ENCODE measurements at regions not wholly inside any gene's neighbourhood (a gene's known extent, or its start where the extent isn't known, plus 50 kb on each side); places are given as distances from the start of the nearest gene placed in this dataset.

DNA sequence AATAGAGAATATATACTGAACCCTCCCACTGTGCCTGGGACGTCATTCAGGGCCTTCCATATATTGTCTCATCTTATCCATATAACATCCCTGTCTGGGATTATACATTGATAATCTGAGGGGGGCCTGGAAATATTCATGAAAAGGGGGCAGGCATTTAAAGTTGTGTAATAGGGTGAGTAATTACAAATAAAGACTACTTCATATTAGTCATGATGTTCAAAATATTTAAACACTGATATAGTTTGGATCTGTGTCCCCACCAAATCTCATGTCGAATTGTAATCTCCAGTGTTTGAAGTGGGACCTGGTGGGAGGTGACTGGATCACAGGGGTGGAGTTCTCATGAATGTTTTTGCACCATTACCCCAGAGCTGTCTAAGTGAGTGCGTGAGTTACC lies 97.8 kb downstream of the AQP9 start:
- no peak for DNase-seq

- DNase-seq = no peak
Measured at GRCh38 chr15:58240191-58240932, 102.2 kb downstream of the AQP9 start.

GRCh38 chr15:58241872-58242271 lies 103.7 kb downstream of the AQP9 start:
- no peak for DNase-seq

DNA sequence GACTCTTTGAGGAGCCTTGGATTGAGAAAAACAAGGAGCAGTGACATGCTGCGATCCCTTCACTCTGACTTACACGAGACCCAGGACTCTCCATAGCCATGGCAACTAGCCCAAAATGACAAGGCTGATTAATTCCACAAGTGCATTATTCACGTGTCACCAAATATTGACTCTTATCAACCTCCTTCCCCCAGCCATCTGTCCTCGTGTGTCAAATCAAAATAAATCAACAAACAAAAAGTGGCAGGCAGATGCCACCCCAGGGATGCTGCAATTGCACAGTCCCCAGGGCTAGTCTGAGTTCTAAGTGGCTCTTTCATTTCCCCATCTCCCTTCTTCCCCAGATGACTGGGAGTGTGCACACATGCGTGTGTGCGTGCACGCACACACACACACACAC lies 104.9 kb downstream of the AQP9 start:
- no peak for DNase-seq

- DNase-seq = no peak
Measured at GRCh38 chr15:58244536-58244935, 106.4 kb downstream of the AQP9 start.

DNA sequence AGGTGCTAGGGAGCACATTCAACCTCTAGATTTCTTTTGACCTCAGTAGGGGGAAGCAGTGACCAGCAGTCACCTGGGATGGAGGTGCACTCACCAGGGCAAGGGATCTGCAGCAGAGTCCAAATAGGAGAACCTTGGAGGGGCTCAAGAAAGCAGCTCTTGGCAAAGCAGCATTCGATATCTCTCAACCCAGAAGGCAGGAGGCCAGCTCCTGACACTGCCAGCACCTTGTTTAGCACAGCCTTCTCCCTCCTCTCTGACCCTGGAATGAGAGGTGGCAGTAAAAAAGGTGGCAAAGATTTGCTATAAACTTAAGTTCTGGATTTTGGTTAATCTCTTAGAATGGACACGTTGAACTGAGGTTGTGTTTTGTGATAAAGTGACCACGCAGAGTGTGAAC lies 107.9 kb downstream of the AQP9 start:
- no peak for DNase-seq

GRCh38 chr15:58247855-58248842 lies 110.0 kb downstream of the AQP9 start:
- no peak for DNase-seq

GRCh38 chr15:58249646-58250312 lies 111.6 kb downstream of the AQP9 start:
- DNase-seq = no peak

DNA sequence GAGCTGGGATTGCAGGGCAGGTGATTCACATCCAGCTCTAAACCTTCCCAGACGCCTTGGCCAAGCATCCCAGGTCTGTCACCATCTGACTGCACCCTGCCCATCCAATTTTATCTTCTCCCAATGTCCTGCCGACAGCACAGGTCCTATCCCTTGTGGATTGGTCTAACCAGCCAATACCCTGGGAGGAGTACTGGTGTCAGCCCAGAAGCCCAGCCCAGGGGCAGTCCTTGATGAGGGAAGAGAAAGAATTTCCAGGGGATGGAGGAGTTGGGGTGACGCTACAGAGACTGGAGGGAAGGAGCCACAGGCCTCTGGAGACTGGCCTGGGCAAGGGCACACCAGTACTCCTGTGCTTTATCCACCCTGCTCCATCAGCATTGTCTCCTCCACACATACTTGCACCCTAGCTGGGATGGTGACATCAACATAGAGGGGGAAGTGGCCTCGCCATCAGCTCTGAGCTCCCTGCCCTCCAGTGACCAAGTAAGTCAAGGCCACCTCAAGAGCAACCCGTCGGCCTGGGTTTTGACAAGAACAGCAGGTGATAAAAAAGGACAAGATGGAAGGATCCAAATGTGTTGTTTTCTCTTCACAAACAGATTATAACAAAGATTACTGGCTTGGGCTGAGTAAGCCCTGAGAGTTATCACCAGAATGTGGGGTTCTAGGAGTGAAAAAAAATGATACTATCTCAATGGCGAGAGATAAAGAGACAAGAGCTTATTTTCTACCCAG lies 114.6 kb downstream of the AQP9 start:
- no peak for DNase-seq

- no peak for DNase-seq
Measured at GRCh38 chr15:58257776-58258325, 119.7 kb downstream of the AQP9 start.

- DNase-seq = peak; percentile 21
Measured at GRCh38 chr15:58258501-58259292, 120.5 kb downstream of the AQP9 start.

- DNase-seq = no peak
Measured at GRCh38 chr15:58260205-58260724, 122.1 kb downstream of the AQP9 start.

DNA sequence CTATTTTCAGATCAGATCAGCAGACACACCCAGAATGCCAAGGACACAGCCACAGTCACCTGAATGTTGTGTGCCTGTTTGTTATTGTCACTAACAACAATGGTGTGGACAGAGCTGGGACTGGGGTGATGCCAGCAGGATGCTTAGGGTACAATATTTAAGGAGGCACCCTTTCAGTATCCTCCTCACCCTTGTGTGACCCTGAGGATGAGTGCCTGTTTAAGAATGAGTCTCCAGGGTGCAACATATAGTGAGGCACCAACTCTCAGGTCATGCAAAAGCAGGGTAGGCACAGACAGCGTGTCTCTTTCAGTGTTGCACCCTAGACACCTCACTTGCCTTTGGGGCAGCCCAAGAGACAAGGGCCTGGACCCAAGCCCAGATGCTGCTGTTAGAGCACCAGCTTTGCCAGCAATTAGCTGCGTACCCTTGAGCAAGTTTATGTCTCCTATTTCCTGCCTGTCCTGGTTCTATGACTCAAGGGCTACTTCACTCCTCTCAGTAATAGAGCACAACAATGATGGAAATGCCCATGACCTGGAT lies 122.6 kb downstream of the AQP9 start:
- DNase-seq = no peak

DNA sequence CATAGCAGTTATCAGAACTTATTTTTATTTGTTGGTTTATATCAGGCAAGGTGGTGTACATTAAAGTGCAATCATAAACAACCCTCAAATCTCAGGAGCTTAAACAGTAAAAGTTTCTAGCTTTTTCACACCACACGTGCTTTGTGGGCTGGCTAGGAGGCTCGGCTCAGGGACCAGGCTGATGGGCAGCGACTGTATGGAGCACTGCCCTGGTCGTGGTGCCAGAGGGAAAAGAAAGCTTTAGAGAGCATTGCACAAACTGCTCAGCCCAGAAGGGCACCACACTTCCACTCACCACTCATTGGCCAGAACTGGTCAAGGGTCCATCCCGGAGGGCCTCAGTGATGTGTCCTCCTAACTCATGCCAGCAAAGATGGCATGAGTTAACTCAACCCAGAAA lies 123.2 kb downstream of the AQP9 start:
- DNase-seq = no peak

DNA sequence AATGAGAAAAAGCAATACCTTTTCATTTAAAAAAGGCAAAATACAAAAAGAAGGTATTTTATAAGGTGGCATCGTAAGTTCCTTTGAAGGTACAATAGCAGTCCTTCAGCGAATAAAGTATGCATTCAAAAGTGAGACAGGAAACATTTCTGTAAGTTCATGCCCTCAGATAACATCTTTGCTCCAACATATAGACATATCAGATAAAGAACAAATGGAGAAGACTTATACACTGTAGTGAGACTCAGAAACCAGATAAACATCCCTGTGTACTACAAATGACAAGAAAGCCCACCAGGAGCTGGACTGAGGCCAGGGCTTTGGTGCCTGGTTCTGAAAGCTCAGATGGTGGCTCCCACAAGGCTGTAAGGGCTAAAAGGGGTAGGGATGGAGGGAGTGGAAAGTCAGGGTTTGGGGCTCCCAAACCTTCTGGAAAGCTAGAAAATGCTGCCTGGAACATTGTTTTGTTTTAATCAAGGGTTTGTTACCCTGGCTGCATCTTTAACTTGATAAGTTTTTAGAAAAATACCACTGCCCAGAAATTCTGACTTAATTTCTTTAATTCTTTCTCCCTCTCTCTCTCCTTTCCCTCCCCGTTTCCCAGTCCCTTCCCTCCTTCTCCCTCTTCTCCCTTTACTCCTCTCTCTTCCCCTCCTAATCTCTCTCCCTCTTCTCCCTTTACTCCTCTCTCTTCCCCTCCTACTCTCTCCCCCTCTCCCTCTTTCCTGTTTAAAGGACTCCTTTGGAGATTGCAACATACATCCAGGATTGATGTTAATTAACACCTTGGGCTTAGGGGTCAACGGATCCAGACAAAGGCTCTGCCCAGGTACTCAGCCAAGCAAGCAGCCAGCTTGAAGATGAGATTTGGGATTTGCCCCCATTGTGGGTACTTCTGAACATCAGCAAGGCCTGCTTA lies 126.1 kb downstream of the AQP9 start:
- no peak for DNase-seq

GRCh38 chr15:58267051-58267450 lies 128.9 kb downstream of the AQP9 start:
- DNase-seq = no peak

DNA sequence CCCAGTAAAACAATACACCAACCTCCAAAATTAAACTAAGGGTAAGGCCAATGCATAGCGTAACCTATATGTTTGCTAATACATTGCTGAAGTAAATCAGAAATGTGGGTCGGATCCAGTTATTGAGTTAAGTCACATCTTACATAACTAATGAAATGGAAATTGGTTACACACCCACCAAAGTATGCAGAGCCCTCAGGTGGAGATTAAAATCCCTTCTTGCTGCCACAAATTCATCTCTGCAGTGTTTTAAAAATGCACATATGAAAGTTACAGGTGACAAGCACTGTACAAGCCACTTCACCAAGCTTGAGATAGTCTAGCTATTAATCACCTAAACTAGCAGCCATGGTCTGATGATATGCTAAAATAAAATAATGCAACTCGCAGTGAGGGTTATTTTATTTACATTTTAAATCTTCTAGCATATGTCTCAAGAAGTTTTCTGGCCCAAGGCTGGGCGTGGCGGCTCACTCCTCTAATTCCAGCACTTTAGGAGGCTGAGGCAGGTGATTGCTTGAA lies 130.6 kb downstream of the AQP9 start:
- no peak for DNase-seq

GRCh38 chr15:58269455-58270414 lies 131.6 kb downstream of the AQP9 start:
- peak; percentile 75 for DNase-seq

Measured in tongue (tissue), 1 donor.